Mesothelial cell of epicardium (in vitro differentiated cells): ENCODE measurements at regions not wholly inside any gene's neighbourhood (a gene's known extent, or its start where the extent isn't known, plus 50 kb on each side); places are given as distances from the start of the nearest gene placed in this dataset.
"Not testable (repeated sequence)": the region's sequence is repeated elsewhere in the genome, so short reads cannot be mapped to it uniquely, and the experiment has no call there.

ENCODE experiments used
- DNase-seq, 2 experiments: peaks; one replicate each; pipeline ENCODE4 v3.0.0; 2021; ENCODE audit warnings: low spot score in 2 of 2; ENCODE audit not compliant: unreplicated experiment in 2 of 2
- H3K27ac Mint-ChIP-seq: 2 replicates; pipeline ENCODE4 v1.8.0; 2021; ENCODE audit warnings: mixed read lengths
- H3K27me3 Mint-ChIP-seq: 2 replicates; pipeline ENCODE4 v1.8.0; 2021; ENCODE audit warnings: low read depth, mixed read lengths
- H3K36me3 Mint-ChIP-seq: 2 replicates; pipeline ENCODE4 v1.8.0; 2021; ENCODE audit warnings: mixed read lengths
- H3K4me1 Mint-ChIP-seq: 2 replicates; pipeline ENCODE4 v1.8.0; 2021; ENCODE audit warnings: mixed read lengths
- H3K4me3 Mint-ChIP-seq: 2 replicates; pipeline ENCODE4 v1.8.0; 2021; ENCODE audit warnings: mild to moderate bottlenecking, moderate library complexity, mixed read lengths
- H3K9me3 Mint-ChIP-seq: 2 replicates; pipeline ENCODE4 v1.8.0; 2021; ENCODE audit warnings: mixed read lengths
- TF ChIP-seq, protein P1 (sequence below): fragments of 200-600 bp; sonication (generic); IDR thresholded peaks from one replicate; pipeline ENCODE4 v1.5.0; 2021; ENCODE audit warnings: antibody characterized with exemption; ENCODE audit not compliant: unreplicated experiment

DNA sequence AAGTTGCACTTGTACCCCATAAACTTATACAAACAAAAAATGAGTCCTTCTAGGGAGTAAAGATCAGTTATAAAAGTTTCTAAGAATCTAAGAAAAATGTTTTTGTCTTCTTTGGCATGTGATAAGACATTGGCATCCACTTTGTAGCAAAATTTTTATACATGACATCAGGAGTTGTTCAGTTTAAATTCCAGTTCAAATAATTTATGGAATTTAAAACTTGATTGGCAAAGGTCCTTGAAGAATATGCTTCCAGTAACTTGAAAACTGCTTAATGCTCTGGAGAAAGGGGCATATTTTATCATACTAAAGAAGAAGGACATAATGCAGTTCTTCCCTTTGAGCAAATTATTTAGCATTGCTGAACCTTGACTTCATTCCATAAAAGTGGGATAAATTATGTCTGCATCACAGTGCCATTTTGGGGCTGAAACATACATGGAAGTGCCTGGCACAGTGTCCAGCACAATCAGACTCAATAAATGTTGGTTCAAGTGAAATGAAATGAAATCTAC, 163.3 kb upstream of the IL15 start:
- H3K4me3 Mint-ChIP-seq: no peak overlapping the region
- no peaks in the 10 kb centered on the region for H3K36me3 Mint-ChIP-seq
- no peaks in the 10 kb centered on the region for H3K27me3 Mint-ChIP-seq
- no peak for DNase-seq
- peaks cover 4% of the 10 kb centered on the region for H3K9me3 Mint-ChIP-seq
- no peaks in the 10 kb centered on the region for H3K4me1 Mint-ChIP-seq
- no peak overlapping the region for H3K27ac Mint-ChIP-seq
- TF ChIP-seq, protein P1, sequence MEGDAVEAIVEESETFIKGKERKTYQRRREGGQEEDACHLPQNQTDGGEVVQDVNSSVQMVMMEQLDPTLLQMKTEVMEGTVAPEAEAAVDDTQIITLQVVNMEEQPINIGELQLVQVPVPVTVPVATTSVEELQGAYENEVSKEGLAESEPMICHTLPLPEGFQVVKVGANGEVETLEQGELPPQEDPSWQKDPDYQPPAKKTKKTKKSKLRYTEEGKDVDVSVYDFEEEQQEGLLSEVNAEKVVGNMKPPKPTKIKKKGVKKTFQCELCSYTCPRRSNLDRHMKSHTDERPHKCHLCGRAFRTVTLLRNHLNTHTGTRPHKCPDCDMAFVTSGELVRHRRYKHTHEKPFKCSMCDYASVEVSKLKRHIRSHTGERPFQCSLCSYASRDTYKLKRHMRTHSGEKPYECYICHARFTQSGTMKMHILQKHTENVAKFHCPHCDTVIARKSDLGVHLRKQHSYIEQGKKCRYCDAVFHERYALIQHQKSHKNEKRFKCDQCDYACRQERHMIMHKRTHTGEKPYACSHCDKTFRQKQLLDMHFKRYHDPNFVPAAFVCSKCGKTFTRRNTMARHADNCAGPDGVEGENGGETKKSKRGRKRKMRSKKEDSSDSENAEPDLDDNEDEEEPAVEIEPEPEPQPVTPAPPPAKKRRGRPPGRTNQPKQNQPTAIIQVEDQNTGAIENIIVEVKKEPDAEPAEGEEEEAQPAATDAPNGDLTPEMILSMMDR: no peak

- Mint-ChIP-seq H3K27ac (no peak overlapping the region), H3K4me1 (no peaks in the 10 kb centered on the region), H3K9me3 (peaks cover 7% of the 10 kb centered on the region), H3K4me3 (no peak overlapping the region), H3K27me3 (no peaks in the 10 kb centered on the region), H3K36me3 (no peaks in the 10 kb centered on the region)
- TF ChIP-seq, protein P1: no peak
- no peak for DNase-seq
These were observed 162.4 kb upstream of the IL15 start for GRCh38 chr4:141473952-141474351.

DNA sequence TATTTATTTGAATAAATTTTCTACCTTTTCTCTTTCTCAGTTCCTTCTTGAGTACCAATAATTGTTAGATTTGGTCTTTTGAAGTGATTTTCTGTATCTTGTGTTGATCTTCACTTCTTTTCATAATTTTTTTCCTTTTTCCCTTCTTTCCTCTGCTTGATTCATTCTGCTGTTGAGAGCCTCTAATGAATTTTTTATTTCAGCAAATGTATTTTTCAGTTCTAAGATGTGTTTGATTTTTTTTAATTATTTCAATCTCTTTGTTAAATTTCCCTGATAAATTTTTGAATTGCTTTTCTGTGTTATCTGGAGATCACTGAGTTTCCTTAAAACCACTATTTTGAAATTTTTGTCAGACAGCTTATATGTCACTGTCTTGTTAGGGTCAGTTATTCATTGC, 155.4 kb upstream of the IL15 start:
- Mint-ChIP-seq H3K4me1 (no peaks in the 10 kb centered on the region), H3K9me3 (peaks cover 43% of the 10 kb centered on the region), H3K4me3 (no peak overlapping the region), H3K27me3 (no peaks in the 10 kb centered on the region), H3K36me3 (peaks cover 5% of the 10 kb centered on the region), H3K27ac (no peak overlapping the region)
- TF ChIP-seq, protein P1: no peak
- no peak for DNase-seq

- DNase-seq, H3K4me3 Mint-ChIP-seq, H3K27me3 Mint-ChIP-seq, H3K27ac Mint-ChIP-seq, H3K4me1 Mint-ChIP-seq, H3K36me3 Mint-ChIP-seq: not testable (repeated sequence)
- peaks cover 51% of the 10 kb centered on the region for H3K9me3 Mint-ChIP-seq
These were observed 152.1 kb upstream of the IL15 start for GRCh38 chr4:141484298-141484697.

DNA sequence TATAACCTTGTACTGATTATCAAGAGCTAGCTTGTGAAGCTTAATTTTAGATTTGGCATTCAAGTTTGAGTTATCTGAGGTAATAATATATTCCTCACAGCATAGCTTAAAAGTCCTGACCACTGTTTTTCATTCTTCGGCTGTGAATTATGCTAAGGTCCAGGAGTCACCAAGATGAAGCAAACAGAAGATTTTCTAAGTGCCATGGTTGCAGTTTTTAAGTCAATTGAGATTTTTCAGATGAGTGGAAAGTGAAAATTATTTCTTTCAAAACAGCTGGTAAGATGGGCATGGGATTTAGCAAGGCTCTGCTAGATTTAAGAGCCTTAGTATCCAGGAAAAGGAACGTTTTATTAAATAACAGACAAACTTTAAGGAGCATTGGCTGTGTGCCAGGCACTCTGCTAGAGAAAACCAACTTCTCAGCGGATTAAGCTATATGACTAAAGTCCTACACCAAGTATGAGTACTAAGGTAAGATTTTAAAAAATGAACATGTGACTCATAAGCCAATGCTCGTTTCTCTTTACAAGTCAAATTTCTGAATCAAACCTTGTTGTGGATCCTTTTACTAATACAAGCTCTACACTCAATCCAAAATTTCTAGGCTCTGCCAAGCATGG, 149.9 kb upstream of the IL15 start:
- Mint-ChIP-seq H3K36me3 (no peaks in the 10 kb centered on the region), H3K4me1 (no peaks in the 10 kb centered on the region), H3K9me3 (peaks cover 32% of the 10 kb centered on the region), H3K27ac (no peak overlapping the region), H3K27me3 (peaks cover 11% of the 10 kb centered on the region), H3K4me3 (no peak overlapping the region)
- DNase-seq: no peak
- TF ChIP-seq, protein P1: no peak

- no peak overlapping the region for H3K4me3 Mint-ChIP-seq
- TF ChIP-seq, protein P1: no peak
- H3K27ac Mint-ChIP-seq: no peak overlapping the region
- no peaks in the 10 kb centered on the region for H3K36me3 Mint-ChIP-seq
- DNase-seq: no peak
- no peaks in the 10 kb centered on the region for H3K27me3 Mint-ChIP-seq
- H3K9me3 Mint-ChIP-seq: peaks cover 14% of the 10 kb centered on the region
- H3K4me1 Mint-ChIP-seq: peaks cover 9% of the 10 kb centered on the region
These were observed 138.8 kb upstream of the IL15 start for GRCh38 chr4:141497627-141498026.
